ENCODE measurements at regions not wholly inside any gene's neighbourhood (a gene's known extent, or its start where the extent isn't known, plus 50 kb on each side); places are given as distances from the start of the nearest gene placed in this dataset.
"Not testable (repeated sequence)": the region's sequence is repeated elsewhere in the genome, so short reads cannot be mapped to it uniquely, and the experiment has no call there.

- H3K4me1 ChIP-seq (replicated peaks in 1 of 2) = no peaks in the 10 kb centered on the region
- no peaks in the 10 kb centered on the region for H3K27me3 ChIP-seq
- intact Hi-C loops (cut with DNase I) = no loop called here
- H3K27ac ChIP-seq = no peak overlapping the region
- no peak for TF ChIP-seq POLR2A (IDR thresholded peaks at IDR 0.05)
- no peak overlapping the region for H3K4me3 ChIP-seq
- WGBS, 4 donors = 43 to 54% (median 50%) methylated on average over 5 of the region's 5 CpGs
- no peaks in the 10 kb centered on the region for H3K9me3 ChIP-seq (replicated peaks in 1 of 3)
- no peaks in the 10 kb centered on the region for H3K36me3 ChIP-seq (replicated peaks in 1 of 2)
- DNase-seq = no peak
Measured at GRCh38 chr16:23005951-23006350, 143.3 kb downstream of the USP31 start.

DNA sequence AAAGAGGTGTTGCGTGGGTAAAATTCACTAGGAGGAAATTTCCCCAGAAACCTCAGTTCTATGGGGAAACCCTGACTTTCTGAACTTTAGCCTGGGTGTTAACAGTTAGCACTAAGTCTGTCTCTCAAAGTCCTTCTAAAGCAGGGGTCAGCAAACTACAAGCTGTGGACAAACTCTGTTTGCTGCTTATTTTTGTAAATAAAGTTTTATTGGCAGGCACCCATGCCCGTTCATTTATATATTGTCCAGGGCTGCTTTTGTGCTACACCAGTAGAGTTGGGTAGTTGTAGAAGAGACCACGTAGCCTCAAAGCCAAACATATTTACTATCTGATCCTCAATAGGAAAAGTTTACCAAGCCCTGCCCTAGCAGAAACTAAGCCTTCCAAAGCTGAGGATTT is 159.7 kb downstream of the USP31 start:
- no peak overlapping the region for H3K27ac ChIP-seq
- H3K27me3 ChIP-seq = peaks cover 4% of the 10 kb centered on the region
- H3K36me3 ChIP-seq (replicated peaks in 1 of 2) = no peaks in the 10 kb centered on the region
- no peak overlapping the region for H3K4me3 ChIP-seq
- H3K9me3 ChIP-seq (replicated peaks in 1 of 3) = peaks cover 0 to 7% (median 0%) of the 10 kb centered on the region in 3 donors
- no peak for DNase-seq
- H3K4me1 ChIP-seq (replicated peaks in 1 of 2) = no peaks in the 10 kb centered on the region
- TF ChIP-seq, protein P1, sequence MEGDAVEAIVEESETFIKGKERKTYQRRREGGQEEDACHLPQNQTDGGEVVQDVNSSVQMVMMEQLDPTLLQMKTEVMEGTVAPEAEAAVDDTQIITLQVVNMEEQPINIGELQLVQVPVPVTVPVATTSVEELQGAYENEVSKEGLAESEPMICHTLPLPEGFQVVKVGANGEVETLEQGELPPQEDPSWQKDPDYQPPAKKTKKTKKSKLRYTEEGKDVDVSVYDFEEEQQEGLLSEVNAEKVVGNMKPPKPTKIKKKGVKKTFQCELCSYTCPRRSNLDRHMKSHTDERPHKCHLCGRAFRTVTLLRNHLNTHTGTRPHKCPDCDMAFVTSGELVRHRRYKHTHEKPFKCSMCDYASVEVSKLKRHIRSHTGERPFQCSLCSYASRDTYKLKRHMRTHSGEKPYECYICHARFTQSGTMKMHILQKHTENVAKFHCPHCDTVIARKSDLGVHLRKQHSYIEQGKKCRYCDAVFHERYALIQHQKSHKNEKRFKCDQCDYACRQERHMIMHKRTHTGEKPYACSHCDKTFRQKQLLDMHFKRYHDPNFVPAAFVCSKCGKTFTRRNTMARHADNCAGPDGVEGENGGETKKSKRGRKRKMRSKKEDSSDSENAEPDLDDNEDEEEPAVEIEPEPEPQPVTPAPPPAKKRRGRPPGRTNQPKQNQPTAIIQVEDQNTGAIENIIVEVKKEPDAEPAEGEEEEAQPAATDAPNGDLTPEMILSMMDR (IDR thresholded peaks at IDR 0.05) = no peak
- TF ChIP-seq POLR2A (IDR thresholded peaks at IDR 0.05) = no peak
- intact Hi-C loops (cut with DNase I) = no loop called here
- 55 to 77% (median 65%) methylated on average over 3 of the region's 3 CpGs for WGBS, 4 donors

DNA sequence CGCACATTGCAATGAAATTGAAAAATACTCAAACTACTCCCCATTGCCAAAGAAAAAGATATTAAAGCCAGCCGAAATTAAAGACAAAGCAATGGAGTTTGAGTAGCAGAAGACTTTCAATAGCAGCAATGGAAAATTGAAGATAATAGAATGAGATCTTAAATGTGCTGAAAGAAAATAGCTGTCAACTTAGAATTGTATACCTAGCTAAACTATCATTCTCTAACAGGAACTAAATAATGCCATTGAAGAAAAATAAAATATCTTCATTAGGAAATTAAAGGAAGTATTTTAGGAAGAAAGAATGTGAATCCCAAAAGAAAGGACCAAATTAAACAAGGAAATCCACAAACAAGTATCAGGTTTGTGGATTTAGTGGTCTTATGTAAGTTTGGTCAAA is 165.6 kb downstream of the USP31 start:
- no peak overlapping the region for H3K27ac ChIP-seq
- no peak overlapping the region for H3K4me3 ChIP-seq
- no peaks in the 10 kb centered on the region for H3K27me3 ChIP-seq
- intact Hi-C loops (cut with DNase I) = no loop called here
- peaks cover 0 to 19% (median 0%) of the 10 kb centered on the region in 3 donors for H3K9me3 ChIP-seq (replicated peaks in 1 of 3)
- TF ChIP-seq, protein P1 (IDR thresholded peaks at IDR 0.05) = no peak
- TF ChIP-seq POLR2A (IDR thresholded peaks at IDR 0.05) = no peak
- 71 to 86% (median 82%) methylated on average over 2 of the region's 2 CpGs for WGBS, 4 donors
- H3K4me1 ChIP-seq (replicated peaks in 1 of 2) = no peaks in the 10 kb centered on the region
- H3K36me3 ChIP-seq (replicated peaks in 1 of 2) = no peaks in the 10 kb centered on the region
- no peak for DNase-seq

GRCh38 chr16:22980514-22980913 is 166.6 kb downstream of the HS3ST2 start:
- H3K4me3 ChIP-seq; H3K36me3 ChIP-seq (replicated peaks in 1 of 2); H3K27ac ChIP-seq; H3K27me3 ChIP-seq; intact Hi-C loops (cut with DNase I); DNase-seq; H3K4me1 ChIP-seq (replicated peaks in 1 of 2): not testable (repeated sequence)
- 68 to 85% (median 73%) methylated on average over 3 of the region's 3 CpGs for WGBS, 4 donors
- peaks cover 0 to 18% (median 0%) of the 10 kb centered on the region in 3 donors for H3K9me3 ChIP-seq (replicated peaks in 1 of 3)

- no peak for TF ChIP-seq POLR2A (IDR thresholded peaks at IDR 0.05)
- TF ChIP-seq, protein P1 (IDR thresholded peaks at IDR 0.05) = no peak
- Histone ChIP-seq H3K9me3 (replicated peaks in 1 of 3) (peaks cover 0 to 7% (median 0%) of the 10 kb centered on the region in 3 donors), H3K4me1 (replicated peaks in 1 of 2) (no peaks in the 10 kb centered on the region), H3K4me3 (no peak overlapping the region), H3K27me3 (no peaks in the 10 kb centered on the region), H3K36me3 (replicated peaks in 1 of 2) (no peaks in the 10 kb centered on the region), H3K27ac (no peak overlapping the region)
- intact Hi-C loops (cut with DNase I) = no loop called here
- WGBS, 4 donors = 51 to 74% (median 61%) methylated on average over 2 of the region's 2 CpGs
- DNase-seq = no peak
Measured at GRCh38 chr16:22979038-22979437, 165.1 kb downstream of the HS3ST2 start.
